Heart left ventricle (tissue), 16 donors: ENCODE measurements at regions not wholly inside any gene's neighbourhood (a gene's known extent, or its start where the extent isn't known, plus 50 kb on each side); places are given as distances from the start of the nearest gene placed in this dataset.
"Not testable (repeated sequence)": the region's sequence is repeated elsewhere in the genome, so short reads cannot be mapped to it uniquely, and the experiment has no call there.

Experiments
- ATAC-seq, 4 donors: fragments of 200-7000 bp; cut with Tn5 transposase; one replicate each; pipeline ENCODE4 v1.9.1; 2020 to 2022; ENCODE audit warnings: moderate library complexity in 4 of 4, mild to moderate bottlenecking in 3 of 4, moderate number of reproducible peaks in 1 of 4
- DNase-seq, 5 donors: peaks; one replicate each; pipeline ENCODE4 v3.0.0-alpha.2; 2020
- H3K27ac ChIP-seq, 12 donors: fragments of 200-600 bp; sonication (generic) in 4 of 12; one replicate each; pipeline versions ENCODE4 v1.5.0 to v1.8.0; 2016 to 2022; ENCODE audit warnings: mild to moderate bottlenecking in 2 of 12
- H3K27me3 ChIP-seq, 9 donors: fragments of 200-600 bp; sonication (generic) in 2 of 9; one replicate each; pipeline versions ENCODE4 v1.5.1 to v1.8.0; 2016 to 2022; ENCODE audit warnings: mild to moderate bottlenecking in 3 of 9
- H3K36me3 ChIP-seq, 9 donors: fragments of 200-600 bp; sonication (generic) in 2 of 9; one replicate each; pipeline versions ENCODE4 v1.5.0 to v1.8.0; 2018 to 2022; ENCODE audit warnings: mild to moderate bottlenecking in 2 of 9
- H3K4me1 ChIP-seq, 12 donors: fragments of 200-600 bp; sonication (generic) in 4 of 12; one replicate each; pipeline versions ENCODE4 v1.5.0 to v1.8.0; 2016 to 2022; ENCODE audit warnings: mild to moderate bottlenecking in 3 of 12
- H3K4me3 ChIP-seq, 12 donors: fragments of 200-600 bp; sonication (generic) in 4 of 12; one replicate each; pipeline versions ENCODE4 v1.5.0 to v1.8.0; 2017 to 2022; ENCODE audit warnings: mild to moderate bottlenecking in 9 of 12, moderate library complexity in 4 of 12
- H3K9me3 ChIP-seq, 12 donors: fragments of 200-600 bp; sonication (generic) in 4 of 12; one replicate each; pipeline versions ENCODE4 v1.5.0 to v1.8.0; 2016 to 2022; ENCODE audit warnings: mild to moderate bottlenecking in 1 of 12
- POLR2A ChIP-seq, 2 donors: fragments of 450-650 bp; IDR thresholded peaks; one replicate each; pipeline ENCODE4 v1.6.1; 2017; ENCODE audit warnings: antibody characterized with exemption in 2 of 2, mild to moderate bottlenecking in 2 of 2, moderate library complexity in 2 of 2
- WGBS, 4 donors: extraction: QIAGEN DNeasy Blood & Tissue Kit in 2 of 4; methylation state at CpG; one replicate each; pipeline versions ENCODE4 v1.1.5 to v1.1.7; 2013 to 2018; 5-methylcytosine and 5-hydroxymethylcytosine counted together
- intact Hi-C, 10 donors: fragments of 100-400 bp; cut with DNase I; formaldehyde crosslinking; loops; one replicate each; pipeline versions ENCODE4 v1.11.1 to v1.14.2; 2022
- TF ChIP-seq, protein P1 (sequence below), 12 donors: fragments of 200-600 bp; sonication (generic) in 4 of 12; IDR thresholded peaks; one replicate each; pipeline versions ENCODE4 v1.5.0 to v1.8.0; 2018 to 2022; ENCODE audit warnings: antibody characterized with exemption in 12 of 12, mild to moderate bottlenecking in 5 of 12
- donor health status: ischemic (EF 13 %, LVEDD 7.1; RV severe dilation, severe dysfunction).
- donor health status: healthy with polysubstance abuse.
- donor health status: DM: no; HTN: yes; CAD: no.
- donor health status: DM: no; HTN: no; CAD: no.
- donor health status: ischemic (EF 25% LVEDD 6.9; RV normal size, moderate dysfunction).
- donor health status: ischemic (EF 25% LVEDD 5.7; RV mildly dilated, moderate dysfunction).
- donor health status: healthy.
- donor health status: DM: yes; HTN: yes; CAD: no.
- donor health status: ischemic (EF 35%, LVEDD 5.7; RV mildly dilated, moderate dysfunction).
- donor health status: nonischemic (EF 11% LVEDD 7.7; RV severe dilation, severe dysfunction).
- donor health status: DM: yes; HTN: yes; CAD: no.
- donor health status: PGD.
- donor health status: ischemic (EF 29% LVEDD 5.4; RV normal size, mild dysfunction).
- donor health status: nonischemic (EF 23%, LVEDD 6.1; RV moderate dilation, normal function).

DNA sequence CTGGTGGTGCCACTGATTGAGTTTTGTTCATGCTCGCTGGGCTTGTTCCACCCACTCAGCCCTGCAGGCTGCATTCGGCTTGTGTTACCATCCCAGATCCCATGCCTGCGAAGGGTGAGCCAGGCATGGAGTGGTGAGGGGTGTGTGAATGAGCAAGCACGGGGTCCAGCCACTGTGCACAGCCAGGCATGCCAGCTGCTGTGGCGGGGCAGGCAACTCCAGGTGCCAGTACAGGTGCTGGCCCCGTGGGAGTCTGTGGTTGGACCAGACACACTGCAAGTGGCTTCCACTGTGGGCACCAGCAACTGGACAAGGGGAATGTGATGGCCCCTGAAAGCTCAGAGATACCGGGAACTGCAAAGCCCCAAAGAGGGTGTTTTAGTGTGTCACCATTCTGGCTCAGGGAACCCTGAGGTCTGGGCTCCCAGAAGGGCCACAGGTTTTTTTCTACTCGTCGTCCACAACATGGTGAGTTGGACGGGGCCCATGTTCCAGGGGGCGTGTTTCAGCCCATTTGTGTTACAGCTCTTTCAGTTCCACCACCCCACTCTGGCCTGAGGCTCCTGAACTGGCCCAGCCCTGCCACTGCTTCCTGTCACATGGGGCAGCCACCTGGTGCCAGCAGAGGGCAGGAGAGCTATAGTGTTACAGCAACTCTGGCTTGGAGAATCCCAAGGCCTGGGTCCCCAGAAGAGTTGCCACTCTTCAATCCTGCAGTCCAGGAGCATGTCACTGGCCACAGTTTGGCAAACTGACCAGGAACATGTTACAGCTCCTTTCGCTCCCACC, 217.0 kb upstream of the OBI1 start:
- TF ChIP-seq POLR2A (IDR thresholded peaks at IDR 0.05), result no peak
- TF ChIP-seq, protein P1, sequence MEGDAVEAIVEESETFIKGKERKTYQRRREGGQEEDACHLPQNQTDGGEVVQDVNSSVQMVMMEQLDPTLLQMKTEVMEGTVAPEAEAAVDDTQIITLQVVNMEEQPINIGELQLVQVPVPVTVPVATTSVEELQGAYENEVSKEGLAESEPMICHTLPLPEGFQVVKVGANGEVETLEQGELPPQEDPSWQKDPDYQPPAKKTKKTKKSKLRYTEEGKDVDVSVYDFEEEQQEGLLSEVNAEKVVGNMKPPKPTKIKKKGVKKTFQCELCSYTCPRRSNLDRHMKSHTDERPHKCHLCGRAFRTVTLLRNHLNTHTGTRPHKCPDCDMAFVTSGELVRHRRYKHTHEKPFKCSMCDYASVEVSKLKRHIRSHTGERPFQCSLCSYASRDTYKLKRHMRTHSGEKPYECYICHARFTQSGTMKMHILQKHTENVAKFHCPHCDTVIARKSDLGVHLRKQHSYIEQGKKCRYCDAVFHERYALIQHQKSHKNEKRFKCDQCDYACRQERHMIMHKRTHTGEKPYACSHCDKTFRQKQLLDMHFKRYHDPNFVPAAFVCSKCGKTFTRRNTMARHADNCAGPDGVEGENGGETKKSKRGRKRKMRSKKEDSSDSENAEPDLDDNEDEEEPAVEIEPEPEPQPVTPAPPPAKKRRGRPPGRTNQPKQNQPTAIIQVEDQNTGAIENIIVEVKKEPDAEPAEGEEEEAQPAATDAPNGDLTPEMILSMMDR (IDR thresholded peaks at IDR 0.05), result no peak
- Histone ChIP-seq H3K27ac (no peak overlapping the region), H3K4me3 (no peak overlapping the region), H3K9me3 (peaks cover 0 to 8% (median 0%) of the 10 kb centered on the region in 12 donors), H3K4me1 (no peaks in the 10 kb centered on the region), H3K27me3 (no peaks in the 10 kb centered on the region), H3K36me3 (no peaks in the 10 kb centered on the region)
- WGBS, 4 donors, result 74 to 85% (median 79%) methylated on average over 10 to 12 of the region's 12 CpGs
- DNase-seq, result peak in 1 of 5 donors; percentile 61
- no peak for ATAC-seq
- intact Hi-C loops, result no loop called here

DNA sequence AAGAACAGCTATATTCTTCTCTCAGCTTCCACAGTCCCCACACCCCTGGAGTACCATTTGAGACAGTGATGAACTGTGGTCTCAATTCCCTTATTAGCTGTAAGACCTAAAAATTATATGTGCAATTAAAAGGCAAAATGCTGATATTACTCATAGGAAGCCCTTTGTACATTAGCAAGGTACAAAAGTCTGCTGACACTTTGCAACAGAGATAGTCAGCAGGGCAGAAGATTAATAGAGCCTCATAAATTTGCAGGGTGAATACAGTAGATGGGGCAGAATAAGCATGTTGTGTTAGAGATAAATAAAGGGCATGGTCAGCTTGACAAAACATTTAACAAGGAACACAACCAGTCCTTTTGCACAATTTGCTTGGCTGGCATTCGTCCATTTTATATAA, 210.0 kb upstream of the OBI1 start:
- no peak for TF ChIP-seq POLR2A (IDR thresholded peaks at IDR 0.05)
- Histone ChIP-seq H3K4me1 (no peaks in the 10 kb centered on the region), H3K4me3 (no peak overlapping the region), H3K27ac (no peak overlapping the region), H3K27me3 (peaks cover 0 to 2% (median 0%) of the 10 kb centered on the region in 9 donors), H3K9me3 (peaks cover 0 to 2% (median 0%) of the 10 kb centered on the region in 12 donors), H3K36me3 (no peaks in the 10 kb centered on the region)
- DNase-seq (no peak), ATAC-seq (no peak)
- intact Hi-C loops, result no loop called here
- 56 to 75% (median 65%) methylated on average over 1 of the region's 1 CpG for WGBS, 4 donors

- intact Hi-C loops, result no loop called here
- H3K27ac ChIP-seq, result no peak overlapping the region
These were observed 208.7 kb upstream of the OBI1 start for GRCh38 chr13:78867655-78868054.

DNA sequence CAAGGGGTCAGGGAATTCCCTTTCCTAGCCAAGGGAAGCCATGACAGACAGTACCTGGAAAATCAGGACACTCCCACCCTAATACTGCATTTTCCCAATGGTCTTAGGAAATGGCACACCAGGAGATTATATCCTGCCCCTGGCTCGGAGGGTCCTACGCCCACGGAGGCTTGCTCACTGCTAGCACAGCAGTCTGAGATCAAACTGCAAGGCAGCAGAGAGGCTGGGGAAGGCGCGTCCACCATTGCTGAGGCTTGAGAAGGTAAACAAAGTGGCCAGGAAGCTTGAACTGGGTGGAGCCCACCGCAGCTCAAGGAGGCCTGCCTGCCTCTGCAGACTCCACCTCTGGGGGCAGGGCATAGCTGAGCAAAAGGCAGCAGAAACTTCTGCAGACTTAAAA, 207.1 kb upstream of the OBI1 start:
- H3K27ac ChIP-seq, H3K27me3 ChIP-seq, H3K4me3 ChIP-seq, H3K9me3 ChIP-seq, H3K36me3 ChIP-seq, DNase-seq, H3K4me1 ChIP-seq, ATAC-seq, intact Hi-C loops: not testable (repeated sequence)
- WGBS, 4 donors, result 52 to 67% (median 61%) methylated on average over 5 to 6 of the region's 6 CpGs

More at GRCh38 chr13:78867655-78868054, 208.7 kb upstream of the OBI1 start:
- Histone ChIP-seq H3K4me3 (no peak overlapping the region), H3K9me3 (peaks cover 0 to 2% (median 0%) of the 10 kb centered on the region in 12 donors), H3K27me3 (peaks cover 0 to 2% (median 0%) of the 10 kb centered on the region in 9 donors), H3K4me1 (no peaks in the 10 kb centered on the region), H3K36me3 (no peaks in the 10 kb centered on the region)
- ATAC-seq (no peak), DNase-seq (no peak)
- TF ChIP-seq, protein P1 (IDR thresholded peaks at IDR 0.05), result no peak
- no peak for TF ChIP-seq POLR2A (IDR thresholded peaks at IDR 0.05)
- WGBS, 4 donors, result 49 to 79% (median 63%) methylated on average over 3 of the region's 3 CpGs

- DNase-seq, result no peak
- TF ChIP-seq, protein P1 (IDR thresholded peaks at IDR 0.05), result no peak
- TF ChIP-seq POLR2A (IDR thresholded peaks at IDR 0.05), result no peak
- Histone ChIP-seq H3K4me1 (no peaks in the 10 kb centered on the region), H3K27ac (no peak overlapping the region), H3K36me3 (no peaks in the 10 kb centered on the region), H3K4me3 (no peak overlapping the region), H3K9me3 (peaks cover 0 to 2% (median 0%) of the 10 kb centered on the region in 12 donors), H3K27me3 (peaks cover 0 to 2% (median 0%) of the 10 kb centered on the region in 9 donors)
- ATAC-seq, result no peak
- WGBS, 4 donors, result 78 to 84% (median 80%) methylated on average over 1 of the region's 1 CpG
- intact Hi-C loops, result no loop called here
These were observed 203.5 kb upstream of the OBI1 start for GRCh38 chr13:78862446-78862845.
